Spinal cord (tissue), 8 donors: ENCODE measurements at regions not wholly inside any gene's neighbourhood (a gene's known extent, or its start where the extent isn't known, plus 50 kb on each side); places are given as distances from the start of the nearest gene placed in this dataset.

Experiments used
- DNase-seq, 6 donors: peaks; one replicate each; pipeline versions ENCODE4 v3.0.0 to v3.0.0-alpha.2; 2013 to 2015; ENCODE audit warnings: low spot score in 6 of 6, low read depth in 4 of 6
- H3K27ac ChIP-seq: one replicate; pipeline ENCODE4 v1.5.1; 2013; ENCODE audit warnings: low read depth, low read length, control low read depth
- H3K27me3 ChIP-seq: one replicate; pipeline ENCODE4 v1.6.1; 2013; ENCODE audit warnings: low read length; ENCODE audit not compliant: control insufficient read depth, insufficient read depth
- H3K36me3 ChIP-seq: one replicate; pipeline ENCODE4 v1.6.1; 2013; ENCODE audit warnings: low read length; ENCODE audit not compliant: control insufficient read depth, insufficient read depth
- H3K4me1 ChIP-seq: one replicate; pipeline ENCODE4 v1.6.1; 2013; ENCODE audit warnings: low read length; ENCODE audit not compliant: control insufficient read depth, insufficient read depth
- H3K4me3 ChIP-seq: one replicate; pipeline ENCODE4 v1.5.1; 2013; ENCODE audit warnings: low read depth, low read length, control low read depth
- H3K9me3 ChIP-seq: one replicate; pipeline ENCODE4 v1.6.1; 2013; ENCODE audit warnings: low read length; ENCODE audit not compliant: control insufficient read depth, insufficient read depth

DNA sequence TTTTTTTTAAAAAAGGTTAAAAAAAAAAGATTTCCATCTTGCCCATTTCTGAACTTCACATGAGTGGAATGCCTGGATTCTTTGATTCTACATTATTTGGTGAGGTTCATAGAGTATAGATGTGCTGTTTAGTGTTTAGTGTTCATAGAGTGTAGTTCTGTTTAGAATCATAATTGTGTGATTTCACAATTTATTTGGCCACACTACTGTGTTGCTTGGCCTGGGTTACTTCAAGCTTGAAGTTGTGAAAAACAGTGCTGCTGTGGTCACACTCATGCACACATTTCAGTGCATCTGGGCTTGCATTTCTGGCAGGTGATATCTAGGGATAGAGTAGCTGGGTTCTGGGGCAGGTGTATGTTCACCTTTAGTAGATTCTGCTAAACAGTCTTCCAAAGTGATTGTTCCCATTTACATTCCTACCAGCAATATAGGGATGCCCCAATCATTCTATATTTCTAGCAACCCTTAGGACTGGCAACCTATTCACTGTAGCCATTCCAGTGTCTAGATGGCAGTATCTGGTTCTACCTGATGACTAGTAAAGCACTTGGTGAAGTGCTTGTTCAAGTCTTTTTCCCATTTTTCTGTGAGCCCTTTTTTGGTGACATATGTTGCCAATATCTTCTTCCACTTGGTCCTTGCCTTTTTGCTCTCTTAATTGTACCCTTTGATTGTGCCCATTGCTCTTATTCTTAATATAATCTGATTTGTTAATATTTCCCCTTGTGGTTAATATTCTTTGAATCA is 50.6 kb upstream of the RBFOX3 start:
- H3K4me3 ChIP-seq = no peak overlapping the region
- H3K27ac ChIP-seq = no peak overlapping the region
- peaks cover 15% of the 10 kb centered on the region for H3K4me1 ChIP-seq
- H3K27me3 ChIP-seq = peaks cover 7% of the 10 kb centered on the region
- no peak for DNase-seq
- H3K36me3 ChIP-seq = no peaks in the 10 kb centered on the region
- H3K9me3 ChIP-seq = no peaks in the 10 kb centered on the region
